Liver (tissue), 8 donors: ENCODE measurements at regions not wholly inside any gene's neighbourhood (a gene's known extent, or its start where the extent isn't known, plus 50 kb on each side); places are given as distances from the start of the nearest gene placed in this dataset.

ENCODE experiments used
- DNase-seq: peaks from one replicate; pipeline ENCODE4 v3.0.0-alpha.2; 2017; ENCODE audit warnings: low spot score
- H3K27ac ChIP-seq, 2 donors: one replicate each; pipeline ENCODE4 v1.7.0; 2013; ENCODE audit warnings: inconsistent platforms in 2 of 2, low read length in 2 of 2, control low read depth in 1 of 2, low read depth in 1 of 2, mild to moderate bottlenecking in 1 of 2
- H3K27me3 ChIP-seq, 4 donors: one replicate each; pipeline versions ENCODE4 v1.6.1 to v1.7.0; 2013; ENCODE audit warnings: low read length in 3 of 4, inconsistent platforms in 1 of 4, mild to moderate bottlenecking in 1 of 4, moderate library complexity in 1 of 4; ENCODE audit not compliant: control insufficient read depth in 4 of 4, insufficient read depth in 4 of 4
- H3K36me3 ChIP-seq, 4 donors: one replicate each; pipeline versions ENCODE4 v1.6.1 to v1.7.0; 2013; ENCODE audit warnings: low read length in 3 of 4, mild to moderate bottlenecking in 3 of 4, low read depth in 1 of 4, moderate library complexity in 1 of 4; ENCODE audit not compliant: control insufficient read depth in 4 of 4, insufficient read depth in 3 of 4
- H3K4me1 ChIP-seq, 4 donors: one replicate each; pipeline versions ENCODE4 v1.6.1 to v1.7.0; 2013; ENCODE audit warnings: low read length in 3 of 4, mild to moderate bottlenecking in 3 of 4, moderate library complexity in 1 of 4; ENCODE audit not compliant: control insufficient read depth in 4 of 4, insufficient read depth in 4 of 4
- H3K4me3 ChIP-seq, 3 donors: one replicate each; pipeline versions ENCODE4 v1.6.1 to v1.7.0; 2013; ENCODE audit warnings: low read length in 3 of 3, control low read depth in 1 of 3, low read depth in 1 of 3, mild to moderate bottlenecking in 1 of 3
- H3K9ac ChIP-seq, 2 donors: one replicate each; pipeline ENCODE4 v1.7.0; 2013; ENCODE audit warnings: low read length in 2 of 2, mild to moderate bottlenecking in 2 of 2, moderate library complexity in 2 of 2, control low read depth in 1 of 2, low read depth in 1 of 2
- H3K9me3 ChIP-seq, 4 donors: one replicate each; pipeline versions ENCODE4 v1.6.1 to v1.7.0; 2013; ENCODE audit warnings: low read length in 3 of 4; ENCODE audit not compliant: control insufficient read depth in 4 of 4
- FOXA1 ChIP-seq: IDR thresholded peaks from 2 replicates; pipeline ENCODE4 v1.6.1; 2016; ENCODE audit warnings: antibody characterized with exemption
- FOXA2 ChIP-seq: IDR thresholded peaks from 2 replicates; pipeline ENCODE4 v1.6.1; 2016; ENCODE audit warnings: antibody characterized with exemption
- HNF4G ChIP-seq: IDR thresholded peaks from 2 replicates; pipeline ENCODE4 v1.6.1; 2016; ENCODE audit warnings: antibody characterized with exemption
- NR2F2 ChIP-seq: IDR thresholded peaks from 2 replicates; pipeline ENCODE4 v1.6.1; 2016; ENCODE audit warnings: antibody characterized with exemption
- RAD21 ChIP-seq, 2 donors: IDR thresholded peaks; 2 replicates each; pipeline ENCODE4 v1.6.1; 2016; ENCODE audit warnings: antibody characterized with exemption in 2 of 2, mild to moderate bottlenecking in 2 of 2
- WGBS: extraction: QIAGEN DNeasy Blood & Tissue Kit; methylation state at CpG from one replicate; pipeline ENCODE4 v1.1.7; 2013; 5-methylcytosine and 5-hydroxymethylcytosine counted together
- TF ChIP-seq, protein P1 (sequence below): IDR thresholded peaks from 2 replicates; pipeline ENCODE4 v1.6.1; 2016; ENCODE audit warnings: antibody characterized with exemption
- TF ChIP-seq, protein P2 (sequence below): IDR thresholded peaks from 2 replicates; pipeline ENCODE4 v1.6.1; 2016; ENCODE audit warnings: antibody characterized with exemption, mild to moderate bottlenecking
- TF ChIP-seq, protein P3 (sequence below): IDR thresholded peaks from 2 replicates; pipeline ENCODE4 v1.6.1; 2016; ENCODE audit warnings: antibody characterized with exemption
- TF ChIP-seq, protein P4 (sequence below): fragments of 150-350 bp; IDR thresholded peaks from 2 replicates; pipeline ENCODE4 v1.5.1; 2017; ENCODE audit warnings: improper control_type of control experiment, low read depth, low read length; ENCODE audit not compliant: missing input control
- donor health status: healthy.
- donor health status: healthy.
- donor health status: healthy.
- donor health status: healthy.
- donor health status: healthy.

DNA sequence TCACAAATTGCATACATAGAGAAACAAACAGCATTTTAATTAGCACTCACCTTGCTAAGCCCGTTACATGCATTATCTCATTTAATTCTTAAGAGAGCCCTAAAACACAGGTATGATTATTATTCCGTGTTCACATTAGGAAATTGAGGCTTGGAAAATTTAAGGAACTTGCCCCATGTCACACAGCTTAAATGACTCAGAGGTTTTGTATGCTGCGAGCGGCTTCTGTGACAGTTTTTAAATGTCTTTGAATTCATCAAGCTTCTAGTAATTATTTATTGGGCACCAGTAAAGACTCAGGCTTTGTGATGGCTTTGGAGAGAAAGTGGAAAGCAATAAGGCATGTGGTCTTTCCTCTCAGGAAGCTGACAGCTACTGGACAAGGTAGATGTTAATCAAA is 166.7 kb upstream of the THBS1 start:
- Histone ChIP-seq H3K36me3 (no peaks in the 10 kb centered on the region), H3K9ac (no peak overlapping the region), H3K9me3 (peaks cover 0 to 1% (median 0%) of the 10 kb centered on the region in 4 donors), H3K27me3 (no peaks in the 10 kb centered on the region), H3K27ac (no peak overlapping the region), H3K4me1 (no peaks in the 10 kb centered on the region), H3K4me3 (no peak overlapping the region)
- DNase-seq = no peak
- TF ChIP-seq FOXA1 (no peak), RAD21 (IDR thresholded peaks at IDR 0.05) (no peak)
- TF ChIP-seq, protein P1, sequence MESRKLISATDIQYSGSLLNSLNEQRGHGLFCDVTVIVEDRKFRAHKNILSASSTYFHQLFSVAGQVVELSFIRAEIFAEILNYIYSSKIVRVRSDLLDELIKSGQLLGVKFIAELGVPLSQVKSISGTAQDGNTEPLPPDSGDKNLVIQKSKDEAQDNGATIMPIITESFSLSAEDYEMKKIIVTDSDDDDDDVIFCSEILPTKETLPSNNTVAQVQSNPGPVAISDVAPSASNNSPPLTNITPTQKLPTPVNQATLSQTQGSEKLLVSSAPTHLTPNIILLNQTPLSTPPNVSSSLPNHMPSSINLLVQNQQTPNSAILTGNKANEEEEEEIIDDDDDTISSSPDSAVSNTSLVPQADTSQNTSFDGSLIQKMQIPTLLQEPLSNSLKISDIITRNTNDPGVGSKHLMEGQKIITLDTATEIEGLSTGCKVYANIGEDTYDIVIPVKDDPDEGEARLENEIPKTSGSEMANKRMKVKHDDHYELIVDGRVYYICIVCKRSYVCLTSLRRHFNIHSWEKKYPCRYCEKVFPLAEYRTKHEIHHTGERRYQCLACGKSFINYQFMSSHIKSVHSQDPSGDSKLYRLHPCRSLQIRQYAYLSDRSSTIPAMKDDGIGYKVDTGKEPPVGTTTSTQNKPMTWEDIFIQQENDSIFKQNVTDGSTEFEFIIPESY = no peak
- TF ChIP-seq, protein P2, sequence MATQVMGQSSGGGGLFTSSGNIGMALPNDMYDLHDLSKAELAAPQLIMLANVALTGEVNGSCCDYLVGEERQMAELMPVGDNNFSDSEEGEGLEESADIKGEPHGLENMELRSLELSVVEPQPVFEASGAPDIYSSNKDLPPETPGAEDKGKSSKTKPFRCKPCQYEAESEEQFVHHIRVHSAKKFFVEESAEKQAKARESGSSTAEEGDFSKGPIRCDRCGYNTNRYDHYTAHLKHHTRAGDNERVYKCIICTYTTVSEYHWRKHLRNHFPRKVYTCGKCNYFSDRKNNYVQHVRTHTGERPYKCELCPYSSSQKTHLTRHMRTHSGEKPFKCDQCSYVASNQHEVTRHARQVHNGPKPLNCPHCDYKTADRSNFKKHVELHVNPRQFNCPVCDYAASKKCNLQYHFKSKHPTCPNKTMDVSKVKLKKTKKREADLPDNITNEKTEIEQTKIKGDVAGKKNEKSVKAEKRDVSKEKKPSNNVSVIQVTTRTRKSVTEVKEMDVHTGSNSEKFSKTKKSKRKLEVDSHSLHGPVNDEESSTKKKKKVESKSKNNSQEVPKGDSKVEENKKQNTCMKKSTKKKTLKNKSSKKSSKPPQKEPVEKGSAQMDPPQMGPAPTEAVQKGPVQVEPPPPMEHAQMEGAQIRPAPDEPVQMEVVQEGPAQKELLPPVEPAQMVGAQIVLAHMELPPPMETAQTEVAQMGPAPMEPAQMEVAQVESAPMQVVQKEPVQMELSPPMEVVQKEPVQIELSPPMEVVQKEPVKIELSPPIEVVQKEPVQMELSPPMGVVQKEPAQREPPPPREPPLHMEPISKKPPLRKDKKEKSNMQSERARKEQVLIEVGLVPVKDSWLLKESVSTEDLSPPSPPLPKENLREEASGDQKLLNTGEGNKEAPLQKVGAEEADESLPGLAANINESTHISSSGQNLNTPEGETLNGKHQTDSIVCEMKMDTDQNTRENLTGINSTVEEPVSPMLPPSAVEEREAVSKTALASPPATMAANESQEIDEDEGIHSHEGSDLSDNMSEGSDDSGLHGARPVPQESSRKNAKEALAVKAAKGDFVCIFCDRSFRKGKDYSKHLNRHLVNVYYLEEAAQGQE = no peak
- TF ChIP-seq, protein P3, sequence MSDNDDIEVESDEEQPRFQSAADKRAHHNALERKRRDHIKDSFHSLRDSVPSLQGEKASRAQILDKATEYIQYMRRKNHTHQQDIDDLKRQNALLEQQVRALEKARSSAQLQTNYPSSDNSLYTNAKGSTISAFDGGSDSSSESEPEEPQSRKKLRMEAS = no peak
- 90% methylated on average over 4 of the region's 4 CpGs for WGBS

DNA sequence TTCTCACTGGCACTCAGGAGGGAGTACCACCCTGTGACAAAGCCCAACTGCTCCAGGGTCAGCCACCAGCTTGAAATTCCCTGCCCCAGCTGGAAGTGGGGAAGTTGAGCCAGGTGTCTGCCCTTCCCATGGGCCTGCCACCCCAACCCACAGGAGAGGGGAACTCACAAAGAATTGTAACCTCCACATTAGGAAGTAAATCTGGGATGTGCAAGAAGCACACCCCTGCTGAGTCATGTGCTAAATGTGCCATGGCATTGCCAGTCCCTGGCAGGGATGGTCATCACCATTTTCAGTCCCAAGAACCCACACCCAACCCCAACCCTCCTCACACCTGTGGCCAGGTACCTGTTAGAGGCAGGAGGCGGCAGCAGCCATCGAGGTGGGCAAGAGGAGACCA is 165.2 kb upstream of the THBS1 start:
- H3K9ac ChIP-seq = no peak overlapping the region
- H3K27ac ChIP-seq = no peak overlapping the region
- no peaks in the 10 kb centered on the region for H3K36me3 ChIP-seq
- H3K4me1 ChIP-seq = no peaks in the 10 kb centered on the region
- H3K27me3 ChIP-seq = peaks cover 0 to 2% (median 0%) of the 10 kb centered on the region in 4 donors
- no peak overlapping the region for H3K4me3 ChIP-seq
- 51% methylated on average over 2 of the region's 2 CpGs for WGBS
- peaks cover 0 to 1% (median 0%) of the 10 kb centered on the region in 4 donors for H3K9me3 ChIP-seq
- no peak for DNase-seq
- no peak for TF ChIP-seq FOXA1
- no peak for TF ChIP-seq NR2F2
- TF ChIP-seq FOXA2 = no peak
- TF ChIP-seq, protein P2 = no peak
- TF ChIP-seq, protein P4, sequence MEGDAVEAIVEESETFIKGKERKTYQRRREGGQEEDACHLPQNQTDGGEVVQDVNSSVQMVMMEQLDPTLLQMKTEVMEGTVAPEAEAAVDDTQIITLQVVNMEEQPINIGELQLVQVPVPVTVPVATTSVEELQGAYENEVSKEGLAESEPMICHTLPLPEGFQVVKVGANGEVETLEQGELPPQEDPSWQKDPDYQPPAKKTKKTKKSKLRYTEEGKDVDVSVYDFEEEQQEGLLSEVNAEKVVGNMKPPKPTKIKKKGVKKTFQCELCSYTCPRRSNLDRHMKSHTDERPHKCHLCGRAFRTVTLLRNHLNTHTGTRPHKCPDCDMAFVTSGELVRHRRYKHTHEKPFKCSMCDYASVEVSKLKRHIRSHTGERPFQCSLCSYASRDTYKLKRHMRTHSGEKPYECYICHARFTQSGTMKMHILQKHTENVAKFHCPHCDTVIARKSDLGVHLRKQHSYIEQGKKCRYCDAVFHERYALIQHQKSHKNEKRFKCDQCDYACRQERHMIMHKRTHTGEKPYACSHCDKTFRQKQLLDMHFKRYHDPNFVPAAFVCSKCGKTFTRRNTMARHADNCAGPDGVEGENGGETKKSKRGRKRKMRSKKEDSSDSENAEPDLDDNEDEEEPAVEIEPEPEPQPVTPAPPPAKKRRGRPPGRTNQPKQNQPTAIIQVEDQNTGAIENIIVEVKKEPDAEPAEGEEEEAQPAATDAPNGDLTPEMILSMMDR = no peak
- TF ChIP-seq HNF4G = no peak
- no peak for TF ChIP-seq RAD21 (IDR thresholded peaks at IDR 0.05)
